ENCODE measurements at regions not wholly inside any gene's neighbourhood (a gene's known extent, or its start where the extent isn't known, plus 50 kb on each side); places are given as distances from the start of the nearest gene placed in this dataset.

DNA sequence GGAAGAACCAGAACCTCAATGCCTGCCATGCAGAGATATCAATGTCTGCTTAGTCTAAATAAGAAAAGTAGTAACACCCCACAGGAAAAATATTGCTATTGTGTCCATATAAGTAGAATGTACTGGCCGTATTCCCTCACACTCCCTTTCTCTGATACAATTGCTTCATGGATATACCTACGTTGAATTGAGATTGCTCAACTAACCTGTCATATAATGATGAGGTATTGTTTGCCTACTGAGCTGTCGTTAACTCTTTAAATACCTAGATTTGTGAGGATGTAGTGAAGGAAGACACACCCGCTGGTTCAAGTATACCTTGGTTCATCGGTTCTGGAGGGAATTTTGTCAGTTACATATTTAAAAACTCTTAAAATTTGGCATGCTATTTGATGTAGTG lies 480.7 kb upstream of the TCF4 start:
- TF ChIP-seq POLR2AphosphoS5 (IDR thresholded peaks at IDR 0.05; ENCODE audit: low read depth, low read length) (no peak), FOXP2 (optimal IDR thresholded peaks at IDR 0.05; ENCODE audit: borderline replicate concordance, extremely low read depth, extremely low read length, insufficient read depth) (no peak), SIN3A (IDR thresholded peaks at IDR 0.05; ENCODE audit: borderline replicate concordance, insufficient read depth, low read length) (no peak), TAF1 (IDR thresholded peaks at IDR 0.05; ENCODE audit: borderline replicate concordance, insufficient read depth, low read length) (no peak)
- TF ChIP-seq, protein P1, sequence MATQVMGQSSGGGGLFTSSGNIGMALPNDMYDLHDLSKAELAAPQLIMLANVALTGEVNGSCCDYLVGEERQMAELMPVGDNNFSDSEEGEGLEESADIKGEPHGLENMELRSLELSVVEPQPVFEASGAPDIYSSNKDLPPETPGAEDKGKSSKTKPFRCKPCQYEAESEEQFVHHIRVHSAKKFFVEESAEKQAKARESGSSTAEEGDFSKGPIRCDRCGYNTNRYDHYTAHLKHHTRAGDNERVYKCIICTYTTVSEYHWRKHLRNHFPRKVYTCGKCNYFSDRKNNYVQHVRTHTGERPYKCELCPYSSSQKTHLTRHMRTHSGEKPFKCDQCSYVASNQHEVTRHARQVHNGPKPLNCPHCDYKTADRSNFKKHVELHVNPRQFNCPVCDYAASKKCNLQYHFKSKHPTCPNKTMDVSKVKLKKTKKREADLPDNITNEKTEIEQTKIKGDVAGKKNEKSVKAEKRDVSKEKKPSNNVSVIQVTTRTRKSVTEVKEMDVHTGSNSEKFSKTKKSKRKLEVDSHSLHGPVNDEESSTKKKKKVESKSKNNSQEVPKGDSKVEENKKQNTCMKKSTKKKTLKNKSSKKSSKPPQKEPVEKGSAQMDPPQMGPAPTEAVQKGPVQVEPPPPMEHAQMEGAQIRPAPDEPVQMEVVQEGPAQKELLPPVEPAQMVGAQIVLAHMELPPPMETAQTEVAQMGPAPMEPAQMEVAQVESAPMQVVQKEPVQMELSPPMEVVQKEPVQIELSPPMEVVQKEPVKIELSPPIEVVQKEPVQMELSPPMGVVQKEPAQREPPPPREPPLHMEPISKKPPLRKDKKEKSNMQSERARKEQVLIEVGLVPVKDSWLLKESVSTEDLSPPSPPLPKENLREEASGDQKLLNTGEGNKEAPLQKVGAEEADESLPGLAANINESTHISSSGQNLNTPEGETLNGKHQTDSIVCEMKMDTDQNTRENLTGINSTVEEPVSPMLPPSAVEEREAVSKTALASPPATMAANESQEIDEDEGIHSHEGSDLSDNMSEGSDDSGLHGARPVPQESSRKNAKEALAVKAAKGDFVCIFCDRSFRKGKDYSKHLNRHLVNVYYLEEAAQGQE (IDR thresholded peaks at IDR 0.05; ENCODE audit: insufficient read depth in 1 of 2, low read depth in 2 of 2, low read length in 2 of 2), result no peak

DNA sequence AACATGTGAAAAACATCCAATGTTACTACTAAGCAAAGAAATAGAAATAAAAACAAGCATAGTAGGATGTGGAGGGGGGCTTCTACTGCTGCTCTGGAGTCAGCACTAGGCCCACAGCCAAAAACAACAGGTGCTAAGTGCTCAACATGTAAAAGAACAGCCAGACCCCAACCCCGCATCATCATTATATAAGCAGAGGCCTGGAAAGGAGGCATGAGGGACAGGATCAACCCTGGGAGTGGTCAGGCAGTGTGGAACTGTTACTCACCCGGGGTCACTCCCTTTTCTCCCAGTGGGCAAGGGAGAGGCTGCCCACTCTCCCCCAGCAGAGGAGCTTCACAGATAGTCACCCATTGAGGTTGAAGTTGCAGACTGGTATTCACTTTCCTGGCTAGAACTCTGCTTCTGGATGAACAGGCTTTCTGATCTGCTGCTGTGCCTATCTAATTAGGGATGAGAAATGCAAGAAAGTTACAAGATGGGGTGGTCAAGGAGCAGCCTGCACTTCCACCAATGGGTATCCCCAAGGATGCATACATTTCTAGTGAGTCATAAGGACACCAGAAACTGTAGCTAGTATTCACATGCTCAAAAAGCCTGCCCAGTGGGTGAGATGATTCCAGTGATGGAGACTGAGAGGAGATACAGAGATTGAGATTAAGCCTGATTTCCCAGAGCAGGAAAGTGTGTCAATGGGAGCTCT lies 480.1 kb upstream of the TCF4 start:
- TF ChIP-seq POLR2AphosphoS5 (IDR thresholded peaks at IDR 0.05; ENCODE audit: low read depth, low read length) (no peak), FOXP2 (optimal IDR thresholded peaks at IDR 0.05; ENCODE audit: borderline replicate concordance, extremely low read depth, extremely low read length, insufficient read depth) (no peak), SIN3A (IDR thresholded peaks at IDR 0.05; ENCODE audit: borderline replicate concordance, insufficient read depth, low read length) (no peak)
- TF ChIP-seq, protein P1 (IDR thresholded peaks at IDR 0.05; ENCODE audit: insufficient read depth in 1 of 2, low read depth in 2 of 2, low read length in 2 of 2), result no peak

DNA sequence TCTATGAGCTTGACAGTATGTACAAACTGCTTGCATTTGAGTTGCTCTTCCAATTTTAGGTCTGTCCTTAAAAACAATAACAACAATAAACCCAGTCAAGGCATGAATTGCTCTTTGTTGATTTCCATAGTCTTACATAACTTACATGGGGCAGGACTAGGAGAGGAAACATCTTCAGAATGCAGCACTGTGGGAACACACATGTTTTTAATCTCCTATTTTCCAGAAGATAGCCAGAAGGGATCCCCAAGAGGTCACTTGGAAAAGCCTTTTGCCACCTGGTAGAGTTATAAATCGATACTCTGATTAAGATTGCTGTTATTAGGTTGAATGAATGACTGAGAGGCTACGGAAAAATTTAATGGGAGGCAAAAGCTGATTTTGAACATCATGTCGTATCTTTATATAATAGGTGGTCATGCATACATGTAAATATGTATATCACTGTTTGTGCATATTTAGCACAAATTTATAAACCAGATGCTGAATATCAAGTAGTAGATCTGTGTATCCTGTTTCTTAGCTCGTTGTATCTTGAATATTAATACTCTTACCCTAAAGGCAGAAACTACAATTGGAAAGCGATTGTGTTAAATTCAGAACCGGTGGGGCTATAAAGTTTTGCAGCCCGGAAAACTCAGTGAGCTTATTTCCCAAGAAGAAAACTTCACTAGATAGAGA lies 479.4 kb upstream of the TCF4 start:
- TF ChIP-seq POLR2AphosphoS5 (IDR thresholded peaks at IDR 0.05; ENCODE audit: low read depth, low read length) (no peak), SIN3A (IDR thresholded peaks at IDR 0.05; ENCODE audit: borderline replicate concordance, insufficient read depth, low read length) (no peak), TAF1 (IDR thresholded peaks at IDR 0.05; ENCODE audit: borderline replicate concordance, insufficient read depth, low read length) (no peak), FOXP2 (optimal IDR thresholded peaks at IDR 0.05; ENCODE audit: borderline replicate concordance, extremely low read depth, extremely low read length, insufficient read depth) (no peak)
- TF ChIP-seq, protein P1 (IDR thresholded peaks at IDR 0.05; ENCODE audit: insufficient read depth in 1 of 2, low read depth in 2 of 2, low read length in 2 of 2), result no peak

DNA sequence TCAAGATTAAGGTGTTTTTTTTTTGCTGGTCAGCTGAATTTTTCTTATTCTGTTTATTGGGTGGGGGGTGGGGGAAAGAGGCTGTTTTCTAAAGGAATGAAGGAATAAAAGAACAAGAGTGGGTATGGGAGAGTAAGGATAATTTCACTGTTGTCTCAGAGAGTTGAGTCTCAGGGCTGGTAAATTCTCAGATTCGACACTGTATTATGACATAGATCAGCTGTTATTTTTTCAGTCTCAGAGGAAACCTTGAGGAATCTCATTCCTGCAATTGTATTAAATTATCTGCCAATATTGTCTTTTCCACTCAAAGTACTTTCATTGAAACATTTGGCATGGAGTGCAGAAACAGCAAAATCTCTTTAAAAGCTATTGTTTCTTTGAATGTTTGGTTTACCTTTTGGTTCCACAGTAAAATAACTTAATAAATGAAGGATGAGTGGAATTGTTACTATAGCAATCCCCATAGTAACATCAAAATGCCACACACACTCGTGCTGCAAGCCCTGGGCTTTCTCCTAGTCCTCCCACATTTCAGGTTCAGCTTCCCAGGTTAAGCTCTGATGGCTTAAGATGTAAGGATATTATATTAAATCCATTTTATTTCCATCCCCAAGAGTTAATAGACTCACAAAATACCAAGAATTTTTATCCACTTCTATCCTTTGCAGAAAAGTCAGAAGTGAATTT lies 478.7 kb upstream of the TCF4 start:
- TF ChIP-seq FOXP2 (optimal IDR thresholded peaks at IDR 0.05; ENCODE audit: borderline replicate concordance, extremely low read depth, extremely low read length, insufficient read depth) (no peak), SIN3A (IDR thresholded peaks at IDR 0.05; ENCODE audit: borderline replicate concordance, insufficient read depth, low read length) (no peak), TAF1 (IDR thresholded peaks at IDR 0.05; ENCODE audit: borderline replicate concordance, insufficient read depth, low read length) (no peak), POLR2AphosphoS5 (IDR thresholded peaks at IDR 0.05; ENCODE audit: low read depth, low read length) (no peak)
- TF ChIP-seq, protein P1 (IDR thresholded peaks at IDR 0.05; ENCODE audit: insufficient read depth in 1 of 2, low read depth in 2 of 2, low read length in 2 of 2), result no peak

Data from PFSK-1 (cell line).